Stimulated activated CD4-positive, alpha-beta T cell treated with anti-CD3 and anti-CD28 coated beads, Interleukin-15, amount 100 ng/mL, for 1 hour (primary cell): ENCODE measurements at regions not wholly inside any gene's neighbourhood (a gene's known extent, or its start where the extent isn't known, plus 50 kb on each side); places are given as distances from the start of the nearest gene placed in this dataset.

Source experiments
- DNase-seq, 2 donors: peaks; one replicate each; pipeline ENCODE4 v3.0.0-alpha.2; 2020; ENCODE audit warnings: low read depth in 1 of 2, low spot score in 1 of 2

DNA sequence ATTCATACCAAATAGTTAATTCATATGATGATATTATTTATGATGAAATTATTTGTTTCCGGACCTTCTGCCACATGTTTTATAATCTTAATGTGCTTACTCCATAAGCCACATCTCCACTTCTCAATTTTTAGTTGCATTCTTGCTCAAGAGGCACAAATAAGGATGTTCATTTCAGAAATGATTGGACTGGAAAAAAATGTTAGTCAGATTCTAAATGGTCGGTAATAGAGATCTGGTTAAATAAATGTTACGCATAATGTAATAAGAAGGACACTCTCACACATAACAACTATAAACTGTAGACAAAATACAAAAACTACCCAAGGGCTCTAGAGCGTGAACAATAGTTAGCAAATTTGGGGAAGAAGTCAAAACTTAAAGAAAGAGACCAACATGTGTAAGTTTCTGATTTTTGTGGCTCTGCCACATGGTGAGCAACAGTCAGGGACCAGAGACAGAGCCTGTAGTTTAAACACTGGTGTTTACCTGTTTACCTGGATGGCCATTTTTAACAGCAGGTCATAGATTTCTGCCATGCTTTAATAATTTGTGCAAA is 554.3 kb upstream of the CLINT1 start:
- no peak for DNase-seq

DNA sequence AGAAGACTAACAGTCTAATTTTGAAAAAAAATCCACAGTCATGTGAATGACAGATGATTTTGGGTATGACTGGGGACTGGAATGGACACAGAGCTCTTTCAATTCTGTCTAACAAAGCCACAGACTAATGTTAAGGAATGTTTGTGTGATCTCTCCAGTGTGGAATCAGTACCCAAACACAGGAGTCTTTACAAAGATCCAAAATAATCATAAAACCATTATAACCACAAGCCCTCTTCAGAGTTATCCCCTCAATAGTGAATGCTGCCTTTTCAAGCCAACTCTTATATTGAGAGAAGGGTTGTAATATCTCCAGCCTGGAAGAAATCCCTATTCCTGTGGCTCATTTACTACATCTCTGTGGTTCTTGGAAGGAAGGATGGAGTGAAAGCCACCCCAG is 552.0 kb upstream of the CLINT1 start:
- DNase-seq = no peak

DNA sequence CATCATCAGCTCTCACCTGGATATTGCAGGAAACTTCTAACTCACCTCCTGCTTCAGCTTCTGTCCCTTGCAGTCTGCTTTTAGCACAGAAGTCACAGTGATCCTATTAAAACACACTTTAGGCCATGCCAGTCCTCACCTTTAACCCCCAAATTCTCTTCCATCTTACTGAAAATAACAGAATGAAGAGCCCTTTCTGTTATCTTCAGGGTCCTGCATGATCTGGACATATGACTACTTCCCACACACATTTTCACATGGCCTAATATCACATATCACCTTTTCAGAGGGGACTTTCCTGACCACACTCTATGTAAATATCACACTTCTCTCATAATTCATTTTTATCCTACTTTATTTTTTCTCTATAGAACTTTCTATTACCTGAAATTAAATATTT is 550.6 kb upstream of the CLINT1 start:
- no peak for DNase-seq

DNA sequence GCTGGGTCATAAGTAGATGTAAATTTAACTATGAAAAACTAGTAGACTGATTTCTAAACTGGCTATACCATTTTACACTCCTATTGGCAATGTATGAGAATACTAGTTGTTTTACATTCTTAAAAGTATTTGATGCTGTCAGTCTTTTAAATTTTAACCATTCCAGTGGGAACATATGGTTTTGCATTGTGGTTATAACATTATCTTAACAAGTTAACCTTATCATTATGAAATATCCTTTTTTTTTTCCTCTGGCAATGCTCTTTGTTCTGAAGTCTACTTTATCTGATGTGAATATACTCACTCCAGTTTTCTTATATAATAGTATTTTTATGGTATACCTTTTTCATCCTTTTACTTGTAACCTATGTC is 548.9 kb upstream of the CLINT1 start:
- DNase-seq = no peak

DNA sequence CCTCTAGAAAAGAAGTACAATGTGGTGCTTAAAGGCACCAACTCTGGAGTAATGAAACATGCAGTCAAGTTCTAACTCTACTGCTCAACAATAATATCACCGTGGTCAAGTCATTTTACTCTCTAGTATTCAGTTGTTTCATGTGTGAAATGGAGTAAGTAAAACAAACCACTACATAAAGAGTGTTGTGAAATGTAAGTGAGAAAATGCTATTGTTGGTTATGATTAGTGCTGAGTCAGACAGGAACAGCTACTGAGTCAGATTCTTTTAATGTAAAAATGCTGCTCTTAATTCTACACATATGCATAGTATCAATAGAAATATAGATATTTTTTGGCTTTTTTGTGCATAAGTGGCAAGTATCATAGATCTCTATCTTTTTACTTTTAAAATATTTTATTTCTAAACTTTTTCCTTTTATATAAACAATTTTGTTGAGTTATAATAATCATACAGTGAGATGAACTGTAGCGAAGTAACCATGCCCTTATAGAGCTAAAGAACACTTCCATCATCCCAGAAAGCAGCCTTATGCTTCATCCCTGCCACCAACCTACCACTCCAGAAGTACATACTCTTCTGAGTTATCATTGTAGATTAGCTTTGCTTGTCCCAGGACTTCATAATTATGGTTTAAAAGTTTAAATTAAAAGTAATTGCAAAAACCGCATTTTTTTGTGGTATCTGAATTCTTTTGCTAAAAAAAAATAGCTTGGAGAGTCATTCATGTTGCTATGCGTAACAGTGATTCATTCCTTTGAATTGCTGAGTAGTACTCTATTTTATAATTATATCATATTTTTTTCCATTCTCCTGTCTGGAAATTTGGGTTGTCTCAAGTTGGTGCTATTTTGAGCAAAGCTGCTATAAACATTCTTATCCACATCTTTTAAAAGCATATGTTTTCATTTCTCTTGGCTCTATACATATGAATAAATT is 548.2 kb upstream of the CLINT1 start:
- DNase-seq = no peak

DNA sequence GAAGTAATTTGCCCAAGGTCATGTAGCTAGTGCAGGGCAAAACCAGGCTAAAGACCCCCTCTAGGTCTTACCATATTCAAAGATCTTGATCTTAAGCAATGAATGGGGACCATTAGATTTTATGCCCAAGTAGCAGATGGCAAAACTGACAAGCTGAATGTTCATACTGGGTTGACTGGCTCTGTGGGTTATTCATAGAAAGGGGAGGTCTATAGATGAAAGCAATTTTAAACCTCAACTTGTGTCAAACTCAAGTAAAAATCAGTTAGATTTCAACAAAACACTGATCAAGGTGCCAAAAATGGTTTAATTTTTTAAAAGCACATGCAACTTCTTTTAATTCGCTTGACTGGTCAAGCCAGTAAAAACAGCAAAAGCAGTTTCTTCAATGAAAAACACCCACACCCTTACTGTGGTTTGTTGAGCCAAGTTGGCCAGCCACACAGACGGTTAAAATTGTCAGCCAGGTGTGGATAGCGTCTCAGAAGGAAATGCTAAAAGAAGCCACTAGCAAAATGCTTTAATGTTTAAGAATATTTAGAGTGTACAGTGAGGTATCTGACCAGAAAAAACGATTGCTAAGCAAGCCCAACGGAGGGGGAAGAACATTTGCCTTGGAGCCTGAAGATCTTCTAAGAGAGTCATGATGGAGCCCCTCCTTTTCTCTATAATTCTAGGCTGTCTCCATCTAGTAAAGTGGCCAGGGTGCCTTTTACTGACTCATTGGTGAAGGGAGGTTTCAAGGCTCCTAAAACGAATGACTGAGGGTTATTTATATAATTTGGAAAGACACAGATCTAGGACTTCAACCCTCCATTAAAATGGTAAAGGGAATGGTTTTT is 539.6 kb upstream of the CLINT1 start:
- no peak for DNase-seq

DNA sequence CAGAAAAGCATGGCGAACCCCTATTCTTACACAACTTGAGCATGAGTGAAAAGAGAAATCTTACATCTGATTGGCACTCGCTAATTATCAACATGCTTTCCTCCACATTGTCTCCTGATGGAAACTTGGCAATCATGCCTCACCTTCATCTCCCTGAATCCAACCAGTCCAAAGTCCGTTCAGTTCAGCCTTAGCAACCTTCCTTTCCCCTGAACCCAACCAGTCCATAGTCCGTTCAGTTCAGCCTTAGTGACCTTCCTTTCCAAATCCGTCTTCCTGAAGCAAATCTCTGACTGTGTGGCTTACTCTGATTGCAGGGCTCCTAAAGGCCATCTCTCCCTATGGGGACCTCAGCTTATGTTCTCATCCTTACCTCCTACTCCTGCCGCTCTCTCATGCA is 538.3 kb upstream of the CLINT1 start:
- no peak for DNase-seq

DNA sequence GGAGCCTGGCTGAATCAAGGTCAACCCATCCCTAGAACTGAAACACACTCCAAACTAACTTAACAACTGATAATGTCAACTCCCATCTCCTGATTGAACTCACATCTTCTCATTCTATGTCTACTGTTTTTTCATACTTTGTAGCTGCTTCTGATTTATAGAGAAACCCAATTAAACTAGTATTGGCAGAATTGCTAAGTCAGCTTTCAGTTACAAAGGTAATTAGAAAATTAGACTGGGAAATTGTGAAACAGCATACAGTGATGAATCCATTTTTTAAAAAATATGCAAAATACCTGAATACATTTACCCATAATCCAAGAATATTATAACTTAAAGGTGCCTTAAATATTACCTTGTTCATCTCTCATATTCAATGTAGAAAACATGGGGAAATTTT is 535.2 kb upstream of the CLINT1 start:
- no peak for DNase-seq

DNA sequence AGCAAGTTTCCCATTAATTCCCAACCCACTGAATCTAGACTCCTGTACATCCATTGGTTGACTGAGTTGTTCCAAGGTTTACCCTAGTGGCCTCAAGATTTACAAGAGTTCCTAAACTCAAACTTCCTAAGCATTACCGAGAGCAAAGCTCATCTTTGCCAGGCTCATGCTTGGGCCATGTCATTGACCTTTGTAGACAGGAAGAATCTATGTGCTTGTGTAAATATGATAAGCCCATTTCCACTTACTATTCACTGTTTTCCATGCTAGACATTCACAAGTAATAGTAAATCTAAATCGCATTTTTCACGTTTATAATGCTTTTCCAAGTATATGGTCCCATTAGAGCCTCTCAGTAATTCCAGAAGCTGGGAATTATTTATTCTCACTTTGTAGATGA is 534.5 kb upstream of the CLINT1 start:
- no peak for DNase-seq

DNA sequence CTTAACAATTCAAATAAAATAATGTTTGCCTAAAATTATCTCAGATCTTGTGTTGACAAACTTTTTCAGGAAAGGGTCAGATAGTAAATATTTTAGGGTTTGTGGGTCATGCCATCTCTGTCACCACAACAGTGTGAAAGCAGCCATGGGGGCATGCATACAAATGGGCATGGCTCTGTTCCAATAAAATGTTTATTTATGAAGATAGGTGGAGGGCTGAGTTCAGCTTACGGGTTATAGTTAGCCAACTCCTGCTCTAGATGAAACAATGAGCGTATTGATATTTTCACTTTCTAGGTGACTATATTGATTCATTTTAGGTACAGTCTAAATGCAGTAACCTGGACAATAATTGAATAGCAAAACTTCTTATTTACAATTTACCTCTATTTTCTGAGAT is 533.8 kb upstream of the CLINT1 start:
- no peak for DNase-seq

DNA sequence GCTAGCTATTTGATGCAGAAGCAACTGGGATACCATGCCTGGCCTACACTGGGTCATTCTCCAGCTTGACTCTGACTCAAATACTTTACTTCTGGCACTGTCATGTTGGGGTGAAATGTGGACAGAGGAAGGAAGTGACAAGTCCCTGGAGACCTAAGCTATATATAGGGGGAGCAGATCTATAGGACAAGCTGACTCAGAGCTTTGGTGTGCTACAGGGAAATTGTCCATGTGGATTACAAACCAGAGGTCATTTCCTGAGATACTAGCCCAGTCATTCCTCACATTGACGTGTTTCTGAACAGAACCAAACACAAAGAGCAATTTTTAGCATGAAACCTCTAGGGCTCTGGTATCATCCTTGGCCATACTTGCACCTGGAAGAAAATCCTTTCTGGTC is 531.6 kb upstream of the CLINT1 start:
- no peak for DNase-seq

DNA sequence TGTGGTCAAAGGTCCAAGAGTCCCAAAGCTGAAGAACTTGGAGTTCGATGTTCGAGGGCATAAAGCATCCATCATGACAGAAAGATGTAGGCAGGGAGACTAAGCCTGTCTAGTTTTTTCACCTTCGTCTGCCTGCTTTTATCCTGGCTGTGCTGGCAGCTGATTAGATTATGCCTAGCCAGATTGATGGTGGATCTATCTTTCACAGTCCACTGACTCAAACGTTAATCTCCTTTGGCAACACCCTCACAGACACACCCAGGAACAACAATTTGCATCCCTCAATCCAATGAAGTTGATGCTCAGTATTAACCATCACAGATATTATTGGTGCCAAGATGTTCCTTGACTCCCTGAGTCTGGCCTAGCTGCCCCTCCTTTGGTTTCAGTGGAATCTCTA is 530.8 kb upstream of the CLINT1 start:
- no peak for DNase-seq

DNA sequence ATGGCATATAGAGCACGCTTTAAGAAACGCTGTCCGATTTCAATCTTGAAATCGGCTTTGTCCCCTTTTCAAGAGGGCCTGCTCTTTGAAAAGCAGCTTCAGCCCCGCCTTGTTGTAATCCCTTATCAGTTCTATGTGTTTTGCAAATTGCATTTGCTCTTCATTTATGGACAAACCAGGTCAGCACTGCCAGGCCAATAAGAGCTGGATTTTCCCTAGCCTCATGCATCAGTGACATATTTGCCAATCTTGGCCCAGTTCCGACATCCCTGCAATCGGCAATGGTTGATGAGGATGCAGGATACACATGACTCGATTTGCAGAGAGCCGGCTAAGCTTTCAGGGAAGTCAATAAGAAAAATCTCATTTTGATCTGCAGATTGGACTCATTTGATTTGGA is 529.1 kb upstream of the CLINT1 start:
- no peak for DNase-seq

DNA sequence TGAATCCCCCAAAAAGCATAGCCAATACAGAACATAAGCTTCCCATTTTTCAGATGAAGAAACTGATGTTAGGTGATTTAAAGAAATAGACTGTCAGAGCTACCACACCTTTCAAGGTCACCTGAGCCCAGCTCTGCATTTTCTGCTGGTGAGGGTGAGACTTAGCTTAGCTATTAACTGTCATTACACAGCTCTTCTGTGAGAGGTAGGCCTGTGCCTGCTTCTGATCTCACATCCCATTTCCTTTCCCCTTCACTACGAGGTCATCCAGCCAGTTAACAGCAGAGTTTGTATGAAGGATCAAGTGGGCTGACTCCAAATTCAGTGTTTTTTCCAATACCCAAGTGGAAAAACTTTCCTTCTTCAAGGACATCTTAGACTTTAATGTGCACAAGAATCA is 528.6 kb upstream of the CLINT1 start:
- DNase-seq = no peak

DNA sequence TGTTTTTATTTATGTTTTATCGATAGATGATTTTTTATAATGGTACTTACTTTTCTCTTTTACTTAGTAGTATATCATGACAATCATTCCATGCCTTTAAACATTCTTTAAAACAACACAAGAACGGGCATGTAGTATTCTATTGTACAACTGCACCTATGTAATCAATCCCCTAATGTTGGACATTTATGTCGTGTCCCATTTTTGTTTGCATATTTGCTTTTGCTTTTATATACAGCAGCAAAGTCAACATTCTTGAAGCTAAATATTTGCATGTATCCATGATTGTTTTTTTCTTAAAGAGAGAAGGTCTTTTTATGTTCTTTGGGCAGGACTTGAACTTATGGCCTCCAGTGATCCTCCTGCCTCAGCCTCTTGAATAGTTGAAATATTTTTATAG is 527.0 kb upstream of the CLINT1 start:
- DNase-seq = no peak

DNA sequence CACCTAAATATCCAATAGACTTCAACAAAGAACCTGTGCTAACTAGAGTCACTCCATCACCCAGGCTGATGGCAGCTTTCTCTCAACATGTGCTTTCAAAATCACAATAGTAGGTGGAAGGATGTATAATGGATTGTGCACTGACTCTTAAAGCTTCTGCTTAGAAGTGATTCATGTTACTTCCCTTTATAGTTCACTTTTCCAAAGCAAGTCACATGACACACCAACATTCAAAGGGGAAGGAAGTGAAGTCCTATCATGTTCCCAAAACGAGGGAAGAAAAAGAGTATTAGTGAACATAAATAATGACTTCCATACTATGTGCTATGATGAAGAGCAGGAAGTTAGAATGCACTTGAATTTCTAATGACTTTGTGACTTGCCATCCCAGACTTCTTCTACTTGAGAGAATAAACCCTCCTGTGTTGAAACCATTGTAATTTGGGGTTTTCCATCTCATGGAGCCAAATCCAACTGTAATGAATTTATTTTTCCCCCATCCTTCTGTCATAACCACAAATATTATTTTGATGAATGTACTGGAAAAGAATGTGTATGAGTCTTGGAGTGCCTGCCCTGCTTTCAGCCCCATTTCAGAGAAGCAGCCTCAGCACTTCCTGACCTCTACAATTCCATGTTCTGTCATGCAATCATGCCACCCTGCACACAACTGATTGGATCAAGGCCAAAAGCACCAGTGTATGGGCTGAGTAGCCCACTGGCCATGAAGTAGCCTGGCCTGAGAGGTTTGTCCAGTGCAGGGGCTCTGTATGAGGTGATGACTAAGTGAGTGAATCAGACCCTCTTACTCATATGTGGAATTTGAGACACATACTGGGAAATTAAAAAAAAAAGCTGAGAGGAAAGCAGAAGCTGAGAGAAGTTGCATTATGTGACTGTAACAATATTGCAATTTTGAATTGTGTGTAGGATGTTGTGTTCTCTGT is 525.9 kb upstream of the CLINT1 start:
- no peak for DNase-seq

DNA sequence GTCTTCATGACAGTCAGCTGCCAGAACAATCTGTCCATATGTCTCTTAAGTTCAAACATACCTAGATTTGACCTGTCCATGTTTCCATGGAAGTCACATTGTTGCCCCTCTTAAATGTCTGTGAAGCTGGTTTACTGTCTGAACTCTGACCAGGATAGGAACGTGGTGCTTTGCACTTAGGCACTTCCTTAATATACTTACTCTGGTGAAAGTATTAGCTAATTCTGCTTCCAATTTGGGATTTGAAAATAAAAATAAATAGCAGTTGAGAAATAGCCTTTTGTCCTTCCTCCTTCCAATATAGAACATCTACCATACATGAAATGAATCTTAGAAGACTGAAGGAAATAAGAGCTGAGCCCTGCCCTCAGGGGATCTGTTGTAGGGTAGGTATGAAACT is 524.5 kb upstream of the CLINT1 start:
- no peak for DNase-seq

DNA sequence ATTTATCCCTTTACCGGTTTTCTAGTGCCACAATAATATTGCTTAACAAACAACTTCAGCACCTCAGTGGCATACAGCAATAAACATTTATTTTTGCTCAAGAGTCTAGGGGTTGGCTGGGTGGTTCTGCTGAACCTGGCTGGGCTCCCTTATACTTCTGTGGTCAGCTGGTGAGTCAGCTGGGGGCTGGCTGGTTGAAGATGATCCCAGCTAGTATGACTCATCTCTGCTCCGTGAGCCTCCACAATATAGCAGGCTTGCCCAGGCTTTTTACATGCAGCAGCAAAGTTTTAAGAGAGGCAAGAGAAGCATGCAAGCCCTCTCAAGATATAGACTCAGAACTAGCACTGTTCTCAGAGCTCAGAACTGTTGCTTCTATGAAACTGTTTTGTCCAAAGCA is 523.5 kb upstream of the CLINT1 start:
- no peak for DNase-seq

DNA sequence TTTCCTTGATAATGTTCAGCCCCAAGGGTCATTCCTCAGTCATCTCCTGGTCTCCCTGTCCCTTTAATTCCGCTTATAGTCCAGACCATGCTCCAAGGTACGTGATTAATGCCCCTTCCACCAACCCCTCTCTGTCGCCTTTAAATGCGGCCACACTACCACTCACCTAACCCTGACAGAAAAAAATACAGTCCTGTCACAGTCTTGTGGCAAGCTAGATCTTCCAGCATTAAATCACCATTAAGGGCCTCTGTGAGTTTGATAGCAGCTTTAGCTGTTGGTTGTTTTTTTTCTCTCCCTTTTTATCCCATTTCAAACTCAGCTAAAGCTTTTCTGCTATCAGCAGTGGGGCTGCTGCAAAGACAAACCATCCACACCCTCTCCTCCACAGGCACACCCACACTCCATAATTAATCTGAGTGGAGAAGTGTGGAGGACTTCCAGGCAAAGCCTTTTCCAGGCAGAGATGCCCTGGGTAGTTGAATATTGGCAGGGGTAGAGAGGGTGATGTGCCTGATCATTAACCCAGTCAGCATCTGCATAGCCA is 522.7 kb upstream of the CLINT1 start:
- no peak for DNase-seq

DNA sequence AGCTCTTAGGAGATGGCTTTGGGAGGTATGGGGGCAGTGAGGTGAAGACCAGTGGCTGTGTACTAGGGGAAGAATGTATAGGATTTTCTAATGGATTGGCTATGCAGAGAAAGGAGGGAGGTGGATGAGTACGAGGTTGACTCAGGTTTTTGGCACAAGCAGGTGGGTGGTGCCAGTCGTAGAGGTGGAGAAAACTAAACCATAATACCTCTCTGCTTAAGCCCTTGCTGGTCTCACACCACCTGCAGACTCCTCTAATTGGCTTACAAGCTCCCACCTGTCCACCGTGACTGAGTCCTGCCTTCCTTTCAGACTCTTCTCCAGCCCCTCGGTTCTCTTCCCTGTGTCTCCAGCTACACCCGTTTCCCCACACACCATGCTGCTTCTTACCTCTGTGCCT is 521.7 kb upstream of the CLINT1 start:
- no peak for DNase-seq

DNA sequence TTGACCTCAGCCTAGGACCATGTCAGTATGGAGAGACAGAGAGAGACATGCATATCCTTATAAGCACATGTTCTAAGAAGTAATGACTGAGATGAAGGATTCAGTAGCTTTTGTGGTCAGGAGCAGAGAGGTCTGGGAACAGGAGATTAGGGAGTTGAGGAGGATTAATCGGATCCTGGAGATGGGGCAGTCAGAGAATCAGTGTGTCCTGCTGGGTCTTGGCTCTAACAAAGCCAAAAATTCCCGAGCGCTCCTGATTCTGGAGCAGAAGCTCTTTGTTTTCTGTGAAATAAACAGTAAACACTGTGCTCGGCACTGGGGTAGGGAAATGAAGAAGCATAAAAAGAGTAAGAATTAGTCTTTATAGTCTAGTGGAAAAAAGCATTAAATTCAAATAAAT is 520.0 kb upstream of the CLINT1 start:
- no peak for DNase-seq
